ENCODE measurements at regions not wholly inside any gene's neighbourhood (a gene's known extent, or its start where the extent isn't known, plus 50 kb on each side); places are given as distances from the start of the nearest gene placed in this dataset.

GRCh38 chr14:58816416-58817115, 178.8 kb downstream of the DACT1 start:
- no peak for DNase-seq

GRCh38 chr14:58817846-58818245, 180.1 kb downstream of the DACT1 start:
- DNase-seq, result no peak

GRCh38 chr14:58820032-58820431, 182.3 kb downstream of the DACT1 start:
- DNase-seq, result no peak

GRCh38 chr14:58821421-58821820, 183.7 kb downstream of the DACT1 start:
- no peak for DNase-seq

- DNase-seq, result no peak
These were observed 185.1 kb downstream of the DACT1 start for GRCh38 chr14:58822856-58823255.

- no peak for DNase-seq
These were observed 185.6 kb downstream of the DACT1 start for GRCh38 chr14:58823312-58823711.

GRCh38 chr14:58824106-58824505, 186.3 kb downstream of the DACT1 start:
- no peak for DNase-seq

GRCh38 chr14:58824796-58825195, 187.0 kb downstream of the DACT1 start:
- no peak for DNase-seq

- DNase-seq, result no peak
These were observed 187.8 kb downstream of the DACT1 start for GRCh38 chr14:58825606-58826005.

- DNase-seq, result no peak
These were observed 189.3 kb downstream of the DACT1 start for GRCh38 chr14:58826845-58827686.

- no peak for DNase-seq
These were observed 190.5 kb downstream of the DACT1 start for GRCh38 chr14:58828298-58828697.

- DNase-seq, result no peak
These were observed 191.8 kb downstream of the DACT1 start for GRCh38 chr14:58829594-58829993.

- no peak for DNase-seq
These were observed 192.4 kb downstream of the DACT1 start for GRCh38 chr14:58830121-58830520.

GRCh38 chr14:58832095-58832521, 194.3 kb downstream of the DACT1 start:
- DNase-seq, result no peak

- no peak for DNase-seq
These were observed 196.0 kb downstream of the DACT1 start for GRCh38 chr14:58833634-58834378.

- no peak for DNase-seq
These were observed 198.7 kb downstream of the DACT1 start for GRCh38 chr14:58836303-58836974.

GRCh38 chr14:58839233-58839632, 201.5 kb downstream of the DACT1 start:
- no peak for DNase-seq

- no peak for DNase-seq
These were observed 206.8 kb downstream of the DACT1 start for GRCh38 chr14:58844544-58844943.

- no peak for DNase-seq
These were observed 209.1 kb downstream of the DACT1 start for GRCh38 chr14:58846682-58847465.

GRCh38 chr14:58848365-58848764, 210.6 kb downstream of the DACT1 start:
- DNase-seq, result no peak

GRCh38 chr14:58849601-58850000, 211.8 kb downstream of the DACT1 start:
- no peak for DNase-seq

- no peak for DNase-seq
These were observed 212.2 kb downstream of the DACT1 start for GRCh38 chr14:58850011-58850410.

Measured in NCI-H2081 treated with DMSO at 0.1 percent for 48 hours (cell line).